GM21390 (cell line): ENCODE measurements at regions not wholly inside any gene's neighbourhood (a gene's known extent, or its start where the extent isn't known, plus 50 kb on each side); places are given as distances from the start of the nearest gene placed in this dataset.
A peak's percentile ranks its signal among the peaks of the same experiment; 100 is the strongest.

Experiments used
- ATAC-seq: cut with Tn5 transposase; IDR thresholded peaks from one replicate; pipeline ENCODE4 v1.9.1; 2021; ENCODE audit not compliant: unreplicated experiment

GRCh38 chr12:92468358-92469020 lies 234.3 kb upstream of the PLEKHG7 start:
- ATAC-seq = no peak

- no peak for ATAC-seq
Measured at GRCh38 chr12:92467886-92468285, 234.9 kb upstream of the PLEKHG7 start.

GRCh38 chr12:92466391-92467305 lies 236.1 kb upstream of the PLEKHG7 start:
- ATAC-seq = peak; percentile 40

- no peak for ATAC-seq
Measured at GRCh38 chr12:92465786-92466295, 236.9 kb upstream of the PLEKHG7 start.

- ATAC-seq = no peak
Measured at GRCh38 chr12:92464911-92465310, 237.9 kb upstream of the PLEKHG7 start.

GRCh38 chr12:92463171-92463570 lies 239.6 kb upstream of the PLEKHG7 start:
- ATAC-seq = no peak

GRCh38 chr12:92462527-92462926 lies 240.3 kb upstream of the PLEKHG7 start:
- no peak for ATAC-seq

GRCh38 chr12:92462049-92462448 lies 240.7 kb upstream of the PLEKHG7 start:
- ATAC-seq = peak; percentile 65

- ATAC-seq = no peak
Measured at GRCh38 chr12:92459850-92460249, 242.9 kb upstream of the PLEKHG7 start.

- no peak for ATAC-seq
Measured at GRCh38 chr12:92458996-92459395, 243.8 kb upstream of the PLEKHG7 start.

- no peak for ATAC-seq
Measured at GRCh38 chr12:92457458-92458180, 245.2 kb upstream of the PLEKHG7 start.

GRCh38 chr12:92452763-92453162 lies 250.0 kb upstream of the PLEKHG7 start:
- no peak for ATAC-seq

GRCh38 chr12:92446083-92446460 lies 256.7 kb upstream of the PLEKHG7 start:
- no peak for ATAC-seq

GRCh38 chr12:92445253-92446082 lies 257.3 kb upstream of the PLEKHG7 start:
- peak; percentile 83 for ATAC-seq

GRCh38 chr12:92444763-92445162 lies 258.0 kb upstream of the PLEKHG7 start:
- ATAC-seq = peak; percentile 31

GRCh38 chr12:92442782-92443181 lies 260.0 kb upstream of the PLEKHG7 start:
- no peak for ATAC-seq

GRCh38 chr12:92440072-92440471 lies 262.7 kb upstream of the PLEKHG7 start:
- no peak for ATAC-seq

GRCh38 chr12:92439420-92439805 lies 263.4 kb upstream of the PLEKHG7 start:
- ATAC-seq = no peak

GRCh38 chr12:92438641-92439419 lies 264.0 kb upstream of the PLEKHG7 start:
- no peak for ATAC-seq

GRCh38 chr12:92437452-92437851 lies 265.3 kb upstream of the PLEKHG7 start:
- ATAC-seq = no peak
